ENCODE measurements at regions not wholly inside any gene's neighbourhood (a gene's known extent, or its start where the extent isn't known, plus 50 kb on each side); places are given as distances from the start of the nearest gene placed in this dataset.

GRCh38 chr1:186617926-186618325 is 62.3 kb downstream of the PTGS2 start:
- Histone ChIP-seq H3K27ac (ENCODE audit: low read length) (no peak overlapping the region), H3K27me3 (ENCODE audit: low read length) (no peaks in the 10 kb centered on the region), H3K9me2 (replicated peaks; ENCODE audit: low read length) (no peaks in the 10 kb centered on the region), H3K36me3 (ENCODE audit: low read depth, low read length) (no peaks in the 10 kb centered on the region), H3F3A (ENCODE audit: low read length, unreplicated experiment) (no peaks in the 10 kb centered on the region), H3K4me3 (ENCODE audit: low read length) (peak overlapping the region; percentile 68; the same call in 1 of the 2 replicates), H3K9me3 (ENCODE audit: low read length) (no peaks in the 10 kb centered on the region), H3K4me1 (ENCODE audit: insufficient read depth, low read length) (peaks cover 6% of the 10 kb centered on the region), H2AFZ (ENCODE audit: low read length) (peak overlapping the region; percentile 97), H3K9ac (ENCODE audit: low read length) (peak overlapping the region; percentile 62; the same call in 1 of the 2 replicates), H4K20me1 (ENCODE audit: low read length) (no peaks in the 10 kb centered on the region), H3K79me2 (ENCODE audit: low read length) (no peaks in the 10 kb centered on the region), H3K4me2 (ENCODE audit: low read length) (peak overlapping the region; percentile 88; the same call in 1 of the 2 replicates)
- ATAC-seq (peak; percentile 54), DNase-seq (peak; percentile 19)
- ChIA-PET POLR2A (ENCODE audit: unreplicated experiment) (no interaction called here), CTCF (interaction anchor here (1.1 kb wide), 1 partner anchor 188 kb away, joined by 7 read pairs; no protein-coding TSS in a partner anchor)
- TF ChIP-seq EZH2 (IDR thresholded peaks at IDR 0.05; ENCODE audit: low read length, unreplicated experiment), result no peak
- no peak for TF ChIP-seq EZH2phosphoT487 (IDR thresholded peaks at IDR 0.05; ENCODE audit: borderline replicate concordance, low read length)
- TF ChIP-seq CTCF (conservative IDR thresholded peaks at IDR 0.05; ENCODE audit: low read depth, low read length), result 0 out of 2 replicates have a peak, but pooled peaks have one; percentile 15
- BruUV-seq (replicated peaks), result no TSS peak
- intact Hi-C loops (cut with micrococcal nuclease), result loop anchor here (2.0 kb wide), 1 partner anchor 65 kb away; no protein-coding TSS in a partner anchor

- Histone ChIP-seq H3K36me3 (ENCODE audit: low read depth, low read length) (no peaks in the 10 kb centered on the region), H3K27ac (ENCODE audit: low read length) (no peak overlapping the region), H3F3A (ENCODE audit: low read length, unreplicated experiment) (no peaks in the 10 kb centered on the region), H3K4me1 (ENCODE audit: insufficient read depth, low read length) (peaks cover 6% of the 10 kb centered on the region), H4K20me1 (ENCODE audit: low read length) (no peaks in the 10 kb centered on the region), H3K4me3 (ENCODE audit: low read length) (no peak overlapping the region), H3K79me2 (ENCODE audit: low read length) (no peaks in the 10 kb centered on the region), H3K9me3 (ENCODE audit: low read length) (no peaks in the 10 kb centered on the region), H3K4me2 (ENCODE audit: low read length) (no peak overlapping the region), H3K27me3 (ENCODE audit: low read length) (no peaks in the 10 kb centered on the region), H3K9ac (ENCODE audit: low read length) (no peak overlapping the region), H2AFZ (ENCODE audit: low read length) (no peak overlapping the region), H3K9me2 (replicated peaks; ENCODE audit: low read length) (no peaks in the 10 kb centered on the region)
- DNase-seq (no peak), ATAC-seq (no peak)
- ChIA-PET POLR2A (ENCODE audit: unreplicated experiment) (no interaction called here), CTCF (no interaction called here)
- no TSS peak for BruUV-seq (replicated peaks)
- TF ChIP-seq EZH2phosphoT487 (IDR thresholded peaks at IDR 0.05; ENCODE audit: borderline replicate concordance, low read length), result no peak
- TF ChIP-seq CTCF (conservative IDR thresholded peaks at IDR 0.05; ENCODE audit: low read depth, low read length), result no peak
- TF ChIP-seq EZH2 (IDR thresholded peaks at IDR 0.05; ENCODE audit: low read length, unreplicated experiment), result no peak
- intact Hi-C loops (cut with micrococcal nuclease), result no loop called here
These were observed 63.7 kb downstream of the PTGS2 start for GRCh38 chr1:186616511-186616910.

- Histone ChIP-seq H4K20me1 (ENCODE audit: low read length) (no peaks in the 10 kb centered on the region), H3K9ac (ENCODE audit: low read length) (no peak overlapping the region), H3K79me2 (ENCODE audit: low read length) (no peaks in the 10 kb centered on the region), H3K36me3 (ENCODE audit: low read depth, low read length) (no peaks in the 10 kb centered on the region), H3K4me1 (ENCODE audit: insufficient read depth, low read length) (peaks cover 6% of the 10 kb centered on the region), H2AFZ (ENCODE audit: low read length) (no peak overlapping the region), H3K9me3 (ENCODE audit: low read length) (no peaks in the 10 kb centered on the region), H3K4me3 (ENCODE audit: low read length) (no peak overlapping the region), H3K4me2 (ENCODE audit: low read length) (no peak overlapping the region), H3K27me3 (ENCODE audit: low read length) (no peaks in the 10 kb centered on the region), H3F3A (ENCODE audit: low read length, unreplicated experiment) (no peaks in the 10 kb centered on the region), H3K27ac (ENCODE audit: low read length) (no peak overlapping the region), H3K9me2 (replicated peaks; ENCODE audit: low read length) (no peaks in the 10 kb centered on the region)
- ChIA-PET CTCF (no interaction called here), POLR2A (ENCODE audit: unreplicated experiment) (no interaction called here)
- no peak for TF ChIP-seq CTCF (conservative IDR thresholded peaks at IDR 0.05; ENCODE audit: low read depth, low read length)
- no peak for TF ChIP-seq EZH2phosphoT487 (IDR thresholded peaks at IDR 0.05; ENCODE audit: borderline replicate concordance, low read length)
- TF ChIP-seq EZH2 (IDR thresholded peaks at IDR 0.05; ENCODE audit: low read length, unreplicated experiment), result no peak
- ATAC-seq (no peak), DNase-seq (no peak)
- intact Hi-C loops (cut with micrococcal nuclease), result no loop called here
- BruUV-seq (replicated peaks), result no TSS peak
These were observed 64.9 kb downstream of the PTGS2 start for GRCh38 chr1:186615332-186615731.

All from PC-3 (cell line).